Panc1 (cell line): ENCODE measurements at regions not wholly inside any gene's neighbourhood (a gene's known extent, or its start where the extent isn't known, plus 50 kb on each side); places are given as distances from the start of the nearest gene placed in this dataset.
"Not testable (repeated sequence)": the region's sequence is repeated elsewhere in the genome, so short reads cannot be mapped to it uniquely, and the experiment has no call there.

Experiments used
- ATAC-seq: fragments of 200-7000 bp; cut with Tn5 transposase; 2 replicates; pipeline ENCODE4 v1.9.1; 2020; ENCODE audit warnings: mild to moderate bottlenecking, moderate library complexity
- BruUV-seq: library from RNA; stranded (reverse); fragments of 400-500 nt; replicated peaks from 2 replicates; lab custom pipeline; 2021; lab: Mats Ljungman, UMichigan
- CTCF ChIA-PET: fragments of 300-600 bp; sonication (Branson Sonifier 250); formaldehyde crosslinking; loops from one replicate; lab custom pipeline; 2022; ENCODE audit warnings: antibody characterized with exemption; lab: Charles Lee
- POLR2A ChIA-PET: fragments of 300-600 bp; sonication (Branson Sonifier 250); formaldehyde crosslinking; loops from one replicate; lab custom pipeline; 2022; ENCODE audit warnings: antibody characterized with exemption; lab: Charles Lee
- DNase-seq: peaks from one replicate; pipeline ENCODE4 v3.0.0-alpha.2; 2010; ENCODE audit warnings: low read depth, low spot score
- H3K27ac ChIP-seq: 2 replicates; pipeline ENCODE4 v1.5.1; 2011; ENCODE audit warnings: mild to moderate bottlenecking, low read length, inconsistent platforms
- H3K27me3 ChIP-seq: fragments of 200-500 bp; sonication (Bioruptor generic); 2 replicates; pipeline ENCODE4 v1.6.0; 2014; ENCODE audit warnings: low read length, inconsistent platforms; ENCODE audit not compliant: control insufficient read depth, insufficient read depth
- H3K36me3 ChIP-seq: fragments of 200-500 bp; sonication (Bioruptor generic); 2 replicates; pipeline ENCODE4 v1.5.1; 2014; ENCODE audit warnings: inconsistent platforms, mild to moderate bottlenecking, low read length, moderate library complexity; ENCODE audit not compliant: control insufficient read depth, insufficient read depth
- H3K4me1 ChIP-seq: 2 replicates; pipeline ENCODE4 v1.5.1; 2011; ENCODE audit warnings: inconsistent platforms, mild to moderate bottlenecking, low read length, moderate library complexity; ENCODE audit not compliant: control insufficient read depth, insufficient read depth
- H3K4me3 ChIP-seq, 2 experiments: 2 replicates each; pipeline ENCODE4 v1.5.1; 2011 to 2012; ENCODE audit warnings: low read depth in 2 of 2, low read length in 2 of 2, mild to moderate bottlenecking in 2 of 2, inconsistent platforms in 1 of 2, moderate library complexity in 1 of 2
- H3K9me3 ChIP-seq: fragments of 200-500 bp; sonication (Bioruptor generic); 2 replicates; pipeline ENCODE4 v1.5.1; 2014; ENCODE audit warnings: low read depth, mild to moderate bottlenecking, inconsistent platforms, low read length, moderate library complexity; ENCODE audit not compliant: control insufficient read depth, insufficient read depth
- POLR2AphosphoS5 ChIP-seq: IDR thresholded peaks from 2 replicates; pipeline ENCODE4 v1.6.1; 2012; ENCODE audit warnings: mild to moderate bottlenecking, low read depth, low read length, moderate library complexity
- REST ChIP-seq, 2 experiments: IDR thresholded peaks; 2 replicates each; pipeline ENCODE4 v1.6.1; 2011 to 2012; ENCODE audit warnings: low read depth in 2 of 2, control low read depth in 1 of 2, low read length in 1 of 2, mild to moderate bottlenecking in 1 of 2, moderate library complexity in 1 of 2; ENCODE audit not compliant: insufficient read depth in 1 of 2
- SIN3A ChIP-seq: IDR thresholded peaks from 2 replicates; pipeline ENCODE4 v1.6.1; 2012; ENCODE audit warnings: low read depth, mild to moderate bottlenecking, low read length, moderate library complexity, borderline replicate concordance; ENCODE audit not compliant: insufficient read depth
- TCF7L2 ChIP-seq: IDR thresholded peaks from 2 replicates; pipeline ENCODE4 v1.6.1; 2011; ENCODE audit warnings: mild to moderate bottlenecking, low read depth, low read length, inconsistent platforms
- in situ Hi-C: cut with HindIII; loops from 2 replicates; pipeline ENCODE4 v1.10.0; 2016; ENCODE audit warnings: low sequenced_read_pairs, low pct_unique_long_range_greater_than_20kb
- intact Hi-C: fragments of 100-400 bp; cut with micrococcal nuclease; formaldehyde crosslinking; loops from one replicate; pipeline ENCODE4 v1.10.0; 2022; ENCODE audit not compliant: unreplicated experiment
- TF ChIP-seq, protein P1 (sequence below): fragments of 450-650 bp; IDR thresholded peaks from 2 replicates; pipeline ENCODE4 v1.5.1; 2017; ENCODE audit warnings: mild to moderate bottlenecking

GRCh38 chr3:89932882-89933281 is 825.5 kb downstream of the EPHA3 start:
- ATAC-seq (no peak), DNase-seq (no peak)
- H3K27ac ChIP-seq = no peak overlapping the region
- no peaks in the 10 kb centered on the region for H3K36me3 ChIP-seq
- intact Hi-C loops = no loop called here
- ChIA-PET CTCF (interaction anchor here (0.6 kb wide), 1 partner anchor 535 kb away, joined by 3 read pairs; no protein-coding TSS in a partner anchor), POLR2A (no interaction called here)
- H3K4me1 ChIP-seq = no peaks in the 10 kb centered on the region
- in situ Hi-C loops = no loop called here
- no TSS peak for BruUV-seq
- H3K27me3 ChIP-seq = no peaks in the 10 kb centered on the region
- TF ChIP-seq TCF7L2 = no peak
- TF ChIP-seq REST (IDR thresholded peaks at IDR 0.05; ENCODE audit: insufficient read depth in 1 of 2, low read depth in 2 of 2, low read length in 1 of 2) = no peak
- TF ChIP-seq, protein P1, sequence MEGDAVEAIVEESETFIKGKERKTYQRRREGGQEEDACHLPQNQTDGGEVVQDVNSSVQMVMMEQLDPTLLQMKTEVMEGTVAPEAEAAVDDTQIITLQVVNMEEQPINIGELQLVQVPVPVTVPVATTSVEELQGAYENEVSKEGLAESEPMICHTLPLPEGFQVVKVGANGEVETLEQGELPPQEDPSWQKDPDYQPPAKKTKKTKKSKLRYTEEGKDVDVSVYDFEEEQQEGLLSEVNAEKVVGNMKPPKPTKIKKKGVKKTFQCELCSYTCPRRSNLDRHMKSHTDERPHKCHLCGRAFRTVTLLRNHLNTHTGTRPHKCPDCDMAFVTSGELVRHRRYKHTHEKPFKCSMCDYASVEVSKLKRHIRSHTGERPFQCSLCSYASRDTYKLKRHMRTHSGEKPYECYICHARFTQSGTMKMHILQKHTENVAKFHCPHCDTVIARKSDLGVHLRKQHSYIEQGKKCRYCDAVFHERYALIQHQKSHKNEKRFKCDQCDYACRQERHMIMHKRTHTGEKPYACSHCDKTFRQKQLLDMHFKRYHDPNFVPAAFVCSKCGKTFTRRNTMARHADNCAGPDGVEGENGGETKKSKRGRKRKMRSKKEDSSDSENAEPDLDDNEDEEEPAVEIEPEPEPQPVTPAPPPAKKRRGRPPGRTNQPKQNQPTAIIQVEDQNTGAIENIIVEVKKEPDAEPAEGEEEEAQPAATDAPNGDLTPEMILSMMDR = no peak
- no peak for TF ChIP-seq SIN3A
- TF ChIP-seq POLR2AphosphoS5 = no peak
- no peak overlapping the region for H3K4me3 ChIP-seq
- H3K9me3 ChIP-seq = no peaks in the 10 kb centered on the region

DNA sequence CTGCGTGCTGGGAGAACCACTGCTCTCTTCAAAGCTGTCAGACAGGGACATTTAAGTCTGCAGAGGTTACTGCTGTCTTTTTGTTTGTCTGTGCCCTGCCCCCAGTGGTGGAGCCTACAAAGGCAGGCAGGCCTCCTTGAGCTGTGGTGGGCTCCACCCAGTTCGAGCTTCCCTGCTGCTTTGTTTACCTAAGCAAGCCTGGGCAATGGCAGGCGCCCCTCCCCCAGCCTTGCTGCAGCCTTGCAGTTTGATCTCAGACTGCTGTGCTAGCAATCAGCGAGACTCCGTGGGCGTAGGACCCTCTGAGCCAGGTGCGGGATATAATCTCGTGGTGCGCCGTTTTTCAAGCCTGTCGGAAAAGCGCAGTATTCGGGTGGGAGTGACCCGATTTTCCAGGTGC is 837.0 kb downstream of the EPHA3 start:
- intact Hi-C loops, H3K4me1 ChIP-seq, H3K27ac ChIP-seq, in situ Hi-C loops, DNase-seq, H3K27me3 ChIP-seq, H3K36me3 ChIP-seq, BruUV-seq, H3K9me3 ChIP-seq, H3K4me3 ChIP-seq, ATAC-seq, POLR2A ChIA-PET, CTCF ChIA-PET: not testable (repeated sequence)

GRCh38 chr3:89946884-89947283 is 839.5 kb downstream of the EPHA3 start:
- Histone ChIP-seq H3K9me3 (no peaks in the 10 kb centered on the region), H3K4me3 (no peak overlapping the region), H3K27me3 (no peaks in the 10 kb centered on the region), H3K4me1 (no peaks in the 10 kb centered on the region), H3K27ac (no peak overlapping the region), H3K36me3 (no peaks in the 10 kb centered on the region)
- no TSS peak for BruUV-seq
- TF ChIP-seq REST (IDR thresholded peaks at IDR 0.05; ENCODE audit: insufficient read depth in 1 of 2, low read depth in 2 of 2, low read length in 1 of 2) (no peak), TCF7L2 (no peak), POLR2AphosphoS5 (no peak), SIN3A (no peak)
- TF ChIP-seq, protein P1 = no peak
- in situ Hi-C loops = no loop called here
- ATAC-seq = no peak
- no peak for DNase-seq
- POLR2A ChIA-PET = no interaction called here
- intact Hi-C loops = no loop called here
- CTCF ChIA-PET = no interaction called here
